Suprapubic skin (tissue), 4 donors: ENCODE measurements at regions not wholly inside any gene's neighbourhood (a gene's known extent, or its start where the extent isn't known, plus 50 kb on each side); places are given as distances from the start of the nearest gene placed in this dataset.
"Not testable (repeated sequence)": the region's sequence is repeated elsewhere in the genome, so short reads cannot be mapped to it uniquely, and the experiment has no call there.

Experiments
- DNase-seq, 2 donors: peaks; one replicate each; pipeline ENCODE4 v3.0.0-alpha.2; 2019; ENCODE audit warnings: low spot score in 2 of 2
- H3K27ac ChIP-seq: fragments of 200-600 bp; sonication (generic); one replicate; pipeline ENCODE4 v1.5.1; 2019
- H3K27me3 ChIP-seq: fragments of 200-600 bp; sonication (generic); one replicate; pipeline ENCODE4 v1.5.1; 2019
- H3K36me3 ChIP-seq: fragments of 200-600 bp; sonication (generic); one replicate; pipeline ENCODE4 v1.5.1; 2019
- H3K4me1 ChIP-seq: fragments of 200-600 bp; sonication (generic); one replicate; pipeline ENCODE4 v1.5.1; 2019
- H3K4me3 ChIP-seq: fragments of 200-600 bp; sonication (generic); one replicate; pipeline ENCODE4 v1.5.1; 2019; ENCODE audit warnings: mild to moderate bottlenecking
- H3K9me3 ChIP-seq: fragments of 200-600 bp; sonication (generic); one replicate; pipeline ENCODE4 v1.5.1; 2019
- EP300 ChIP-seq: sonication (generic); formaldehyde crosslinking; IDR thresholded peaks from one replicate; pipeline ENCODE4 v1.6.1; 2017; ENCODE audit warnings: antibody characterized with exemption
- POLR2A ChIP-seq, 2 donors: fragments of 450-650 bp; IDR thresholded peaks; one replicate each; pipeline ENCODE4 v1.6.1; 2017; ENCODE audit warnings: antibody characterized with exemption in 2 of 2, mild to moderate bottlenecking in 2 of 2, moderate library complexity in 2 of 2
- POLR2AphosphoS5 ChIP-seq, 3 donors: sonication (generic); formaldehyde crosslinking; IDR thresholded peaks; one replicate each; pipeline ENCODE4 v1.6.1; 2017; ENCODE audit warnings: antibody characterized with exemption in 3 of 3
- WGBS: methylation state at CpG from one replicate; pipeline ENCODE4 v1.1.5; 2018; 5-methylcytosine and 5-hydroxymethylcytosine counted together
- TF ChIP-seq, protein P1 (sequence below), 2 donors: fragments of 200-600 bp in 1 of 2; fragments of 450-650 bp in 1 of 2; sonication (generic) in 1 of 2; IDR thresholded peaks; one replicate each; pipeline ENCODE4 v1.5.1; 2016 to 2019; ENCODE audit warnings: antibody characterized with exemption in 2 of 2, mild to moderate bottlenecking in 1 of 2, moderate library complexity in 1 of 2

DNA sequence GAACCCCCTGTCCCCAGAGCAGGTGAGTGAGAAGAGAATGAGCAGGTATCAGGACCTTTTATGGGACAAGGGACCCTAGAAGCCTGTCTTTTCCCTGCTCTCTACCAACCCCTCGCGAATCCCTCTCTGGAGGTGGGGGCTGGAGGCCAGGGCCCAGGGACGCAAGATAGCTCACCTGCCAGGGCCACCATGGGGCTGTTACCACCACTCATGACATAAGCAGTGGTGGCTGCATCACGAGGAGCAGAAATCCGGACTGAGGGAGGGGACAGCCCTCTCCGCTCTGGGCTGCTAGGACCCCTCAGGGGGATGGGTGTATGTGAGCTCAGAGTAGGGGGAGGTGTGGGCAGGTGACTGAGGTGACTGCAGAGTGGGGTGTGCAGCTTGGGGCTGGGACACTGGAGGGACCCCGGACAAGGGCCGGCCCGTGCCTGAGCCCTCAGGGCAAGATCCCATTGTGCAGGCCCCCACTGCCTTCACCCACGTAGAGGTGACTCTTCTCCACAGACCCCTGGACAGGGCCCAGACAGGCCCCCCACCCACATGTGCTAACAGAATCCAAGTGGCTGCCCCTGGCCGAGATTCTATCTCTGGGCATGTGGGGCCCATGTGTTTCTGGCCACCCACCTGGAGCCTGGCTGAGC is 190.6 kb downstream of the TBC1D2B start:
- Histone ChIP-seq H3K4me1 (peaks cover 14% of the 10 kb centered on the region), H3K27me3 (no peaks in the 10 kb centered on the region), H3K9me3 (no peaks in the 10 kb centered on the region), H3K27ac (no peak overlapping the region), H3K36me3 (no peaks in the 10 kb centered on the region), H3K4me3 (no peak overlapping the region)
- TF ChIP-seq POLR2A (IDR thresholded peaks at IDR 0.05) (no peak), POLR2AphosphoS5 (IDR thresholded peaks at IDR 0.05) (no peak), EP300 (no peak)
- TF ChIP-seq, protein P1, sequence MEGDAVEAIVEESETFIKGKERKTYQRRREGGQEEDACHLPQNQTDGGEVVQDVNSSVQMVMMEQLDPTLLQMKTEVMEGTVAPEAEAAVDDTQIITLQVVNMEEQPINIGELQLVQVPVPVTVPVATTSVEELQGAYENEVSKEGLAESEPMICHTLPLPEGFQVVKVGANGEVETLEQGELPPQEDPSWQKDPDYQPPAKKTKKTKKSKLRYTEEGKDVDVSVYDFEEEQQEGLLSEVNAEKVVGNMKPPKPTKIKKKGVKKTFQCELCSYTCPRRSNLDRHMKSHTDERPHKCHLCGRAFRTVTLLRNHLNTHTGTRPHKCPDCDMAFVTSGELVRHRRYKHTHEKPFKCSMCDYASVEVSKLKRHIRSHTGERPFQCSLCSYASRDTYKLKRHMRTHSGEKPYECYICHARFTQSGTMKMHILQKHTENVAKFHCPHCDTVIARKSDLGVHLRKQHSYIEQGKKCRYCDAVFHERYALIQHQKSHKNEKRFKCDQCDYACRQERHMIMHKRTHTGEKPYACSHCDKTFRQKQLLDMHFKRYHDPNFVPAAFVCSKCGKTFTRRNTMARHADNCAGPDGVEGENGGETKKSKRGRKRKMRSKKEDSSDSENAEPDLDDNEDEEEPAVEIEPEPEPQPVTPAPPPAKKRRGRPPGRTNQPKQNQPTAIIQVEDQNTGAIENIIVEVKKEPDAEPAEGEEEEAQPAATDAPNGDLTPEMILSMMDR (IDR thresholded peaks at IDR 0.05): no peak
- 94% methylated on average over 5 of the region's 11 CpGs for WGBS
- no peak for DNase-seq

DNA sequence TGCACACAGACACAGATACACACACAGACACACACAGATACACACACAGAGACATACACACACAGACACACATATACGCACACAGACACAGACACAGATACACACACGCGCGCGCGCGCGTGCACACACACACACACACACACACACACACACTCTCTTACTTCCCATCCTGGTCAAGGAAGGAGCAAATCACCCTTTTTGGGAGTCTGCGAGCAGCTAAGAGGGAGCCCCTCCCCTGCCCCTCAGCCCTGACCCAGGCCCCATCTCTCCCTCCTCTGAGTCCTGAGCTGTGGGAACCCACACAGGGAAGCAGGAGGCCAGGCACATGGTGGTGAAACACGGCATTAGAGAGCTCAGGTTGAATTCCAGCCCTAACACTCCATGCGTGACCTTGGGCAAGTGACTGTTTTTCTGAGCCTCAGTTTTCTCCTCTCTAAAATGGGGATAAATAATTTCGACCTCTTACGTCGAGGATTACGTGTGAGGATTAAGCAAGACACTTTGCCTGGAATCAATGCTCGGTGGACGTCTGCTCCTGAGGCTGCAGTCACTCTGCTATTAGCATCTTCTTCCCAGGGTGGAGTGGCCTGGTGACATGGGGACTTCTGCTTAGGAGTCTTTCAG is 191.5 kb downstream of the TBC1D2B start:
- not testable (repeated sequence) for H3K9me3 ChIP-seq, DNase-seq, H3K4me3 ChIP-seq, H3K27ac ChIP-seq, H3K4me1 ChIP-seq, H3K36me3 ChIP-seq, H3K27me3 ChIP-seq
- 95% methylated on average over 17 of the region's 17 CpGs for WGBS

DNA sequence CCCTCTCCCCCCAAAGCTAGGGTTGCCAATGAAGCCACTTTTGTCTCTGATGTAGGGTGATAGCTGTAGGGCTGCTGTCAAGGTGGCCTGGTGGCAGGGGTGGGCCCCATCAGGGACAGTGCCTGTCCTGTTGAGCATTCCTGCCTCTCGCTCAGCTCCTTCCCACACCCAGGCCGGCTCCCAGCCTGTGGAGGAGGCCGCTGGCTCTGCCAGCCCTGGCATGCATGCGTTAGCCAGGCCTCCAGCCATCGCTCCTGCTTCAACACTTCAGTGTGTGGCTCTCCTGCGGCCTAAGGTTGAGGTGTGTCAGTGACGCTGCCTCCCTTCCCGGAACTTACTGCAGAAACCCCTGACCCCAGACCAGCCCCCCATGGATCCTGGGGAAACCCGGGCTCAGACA is 194.5 kb downstream of the TBC1D2B start:
- not testable (repeated sequence) for H3K9me3 ChIP-seq, H3K27ac ChIP-seq, H3K27me3 ChIP-seq, H3K4me1 ChIP-seq, DNase-seq, H3K36me3 ChIP-seq, H3K4me3 ChIP-seq
- WGBS: no CpG with 5 or more reads among the region's 9 CpGs

DNA sequence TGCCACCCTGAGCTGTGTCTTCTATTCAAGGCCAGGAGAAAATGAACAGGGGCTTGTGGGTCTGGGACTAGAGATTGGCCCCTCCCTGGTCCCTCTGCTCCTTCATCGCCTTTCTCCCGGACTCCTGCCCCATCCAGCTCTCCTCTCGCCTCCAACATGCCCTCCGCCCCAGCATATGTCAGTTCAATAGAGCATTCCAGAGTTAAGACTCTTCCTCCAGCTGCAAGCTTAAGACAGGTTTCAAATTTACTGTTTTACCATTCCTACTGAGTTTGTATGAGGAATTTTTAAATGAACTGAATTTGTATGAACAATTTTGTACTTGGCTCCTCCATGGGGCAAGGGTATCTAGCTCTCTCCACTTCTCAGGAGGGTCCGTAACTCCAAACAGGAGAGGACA is 195.6 kb downstream of the TBC1D2B start:
- TF ChIP-seq, protein P1 (IDR thresholded peaks at IDR 0.05): no peak
- no peak for TF ChIP-seq POLR2AphosphoS5 (IDR thresholded peaks at IDR 0.05)
- no peak for TF ChIP-seq POLR2A (IDR thresholded peaks at IDR 0.05)
- no peak for TF ChIP-seq EP300
- Histone ChIP-seq H3K4me1 (peaks cover 5% of the 10 kb centered on the region), H3K27me3 (no peaks in the 10 kb centered on the region), H3K4me3 (no peak overlapping the region), H3K27ac (no peak overlapping the region), H3K36me3 (no peaks in the 10 kb centered on the region), H3K9me3 (no peaks in the 10 kb centered on the region)
- 89% methylated on average over 5 of the region's 5 CpGs for WGBS
- DNase-seq: no peak

DNA sequence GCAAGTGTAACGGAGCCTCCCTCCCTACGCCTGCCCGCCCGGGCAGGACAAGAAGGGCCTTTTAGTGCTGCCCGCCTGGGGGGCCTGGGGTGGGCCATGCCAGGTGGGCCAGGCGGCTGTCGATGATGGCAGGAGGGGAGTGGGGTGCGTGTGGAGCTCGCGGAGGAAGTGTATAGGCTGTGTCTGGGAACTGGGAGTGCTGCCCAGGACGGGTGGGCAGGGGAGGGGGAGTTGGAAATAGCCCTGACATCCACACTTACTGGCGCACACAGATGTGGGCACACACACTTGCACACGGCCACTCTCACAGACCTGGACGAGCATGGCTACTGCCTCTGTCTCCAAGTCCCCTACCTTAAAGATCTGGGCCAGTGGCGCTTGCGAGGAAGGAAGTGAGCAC is 196.0 kb downstream of the TBC1D2B start:
- H3K27ac ChIP-seq, H3K36me3 ChIP-seq, H3K9me3 ChIP-seq, H3K4me3 ChIP-seq, H3K4me1 ChIP-seq, DNase-seq, H3K27me3 ChIP-seq: not testable (repeated sequence)
- WGBS: 80% methylated on average over 11 of the region's 16 CpGs

DNA sequence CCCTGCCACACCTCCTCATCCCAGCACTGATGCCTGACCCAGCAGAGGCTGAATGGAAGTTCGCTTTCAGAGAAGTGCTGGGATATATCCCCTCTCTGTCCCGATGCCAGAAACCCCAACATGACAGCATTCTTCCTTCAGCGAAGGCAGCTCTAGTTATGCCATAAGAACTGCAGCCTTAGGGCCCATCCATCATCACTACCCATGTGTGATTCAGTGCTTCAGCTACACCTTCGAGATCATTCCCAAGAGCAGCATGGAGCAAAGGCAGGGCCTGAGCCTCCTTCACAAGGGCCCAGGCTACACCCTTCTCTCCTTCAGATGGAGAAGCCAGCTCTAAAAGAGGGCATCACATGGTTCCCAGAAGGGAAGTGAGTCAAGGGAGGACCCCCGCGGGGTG is 198.0 kb downstream of the TBC1D2B start:
- H3K27me3 ChIP-seq, H3K9me3 ChIP-seq, H3K4me1 ChIP-seq, H3K4me3 ChIP-seq, H3K27ac ChIP-seq, DNase-seq, H3K36me3 ChIP-seq: not testable (repeated sequence)
- WGBS: no CpG with 5 or more reads among the region's 6 CpGs

DNA sequence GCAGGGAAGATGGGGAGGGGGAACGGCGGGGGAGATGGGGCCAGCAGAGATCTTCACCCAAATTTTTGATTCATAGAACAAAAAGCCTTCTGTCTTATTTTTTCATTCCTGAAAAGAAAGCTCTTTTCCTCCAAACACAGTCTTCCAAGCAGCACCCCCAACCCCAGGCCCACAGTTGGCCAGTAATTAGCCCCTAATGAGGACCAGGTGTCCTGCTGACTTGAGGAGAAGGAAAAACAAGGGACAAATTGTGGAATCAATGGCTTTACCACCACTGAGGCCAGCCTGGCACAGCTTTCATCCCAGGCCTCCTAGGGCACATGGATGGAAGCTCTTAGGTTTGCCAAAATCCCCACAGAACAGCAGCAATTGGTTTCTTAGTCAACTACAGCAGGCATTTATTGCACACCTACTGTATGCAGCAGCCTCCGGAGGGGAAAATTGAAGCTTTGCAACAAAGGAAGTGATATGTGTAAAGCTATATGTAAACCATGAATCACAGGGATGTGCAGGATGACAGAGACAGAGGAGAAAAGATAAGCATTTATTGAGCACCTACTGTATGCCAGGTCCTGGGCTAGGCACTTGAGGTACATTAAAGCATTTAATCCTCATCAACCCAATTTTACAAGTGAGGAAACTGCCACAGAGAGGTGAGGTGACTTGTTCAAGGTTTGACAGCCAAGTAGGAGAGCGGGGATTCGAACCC is 199.5 kb downstream of the TBC1D2B start:
- 80% methylated on average over 4 of the region's 5 CpGs for WGBS
- DNase-seq: no peak

DNA sequence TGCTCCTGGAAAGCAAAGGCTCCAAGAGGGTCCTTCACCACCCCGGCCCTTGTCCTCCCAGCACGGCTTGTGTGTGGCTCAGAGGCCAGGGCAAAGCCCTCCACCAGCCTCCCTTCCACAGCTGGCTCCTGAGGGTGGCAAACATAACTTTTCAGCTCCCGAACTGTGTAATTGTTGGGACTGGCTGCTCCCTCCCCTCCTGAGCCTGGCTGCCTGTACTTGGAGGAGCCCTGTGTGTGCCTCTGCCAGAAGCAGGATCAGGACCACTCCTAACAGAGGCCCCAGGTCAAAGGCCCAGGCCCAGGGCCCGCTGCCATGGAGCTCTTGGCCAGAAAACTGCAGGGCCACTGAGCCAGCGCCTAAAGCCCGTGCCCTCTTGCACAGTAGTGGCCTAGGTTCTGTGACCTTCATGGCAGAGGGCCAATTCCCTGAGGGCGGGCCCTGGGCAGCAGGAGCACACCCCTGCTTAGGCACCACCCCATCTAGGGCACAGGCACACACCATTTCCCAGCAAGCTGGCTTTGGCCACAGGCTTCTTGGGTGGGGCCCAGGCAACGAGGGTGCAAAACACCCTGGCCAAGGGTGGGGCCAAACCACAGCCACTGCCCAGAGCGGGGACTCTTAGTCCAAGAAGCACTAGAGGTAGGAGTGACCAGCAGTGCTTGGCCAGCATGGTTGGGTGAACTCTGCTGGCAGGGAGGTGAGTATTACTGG is 201.2 kb downstream of the TBC1D2B start:
- H3K36me3 ChIP-seq, H3K4me3 ChIP-seq, H3K4me1 ChIP-seq, H3K27me3 ChIP-seq, H3K27ac ChIP-seq, H3K9me3 ChIP-seq, DNase-seq: not testable (repeated sequence)
- no CpG with 5 or more reads among the region's 9 CpGs for WGBS

More for the DNA sequence above, 199.5 kb downstream of the TBC1D2B start:
- no peak overlapping the region for H3K4me3 ChIP-seq
- TF ChIP-seq POLR2A (IDR thresholded peaks at IDR 0.05) (no peak), EP300 (no peak), POLR2AphosphoS5 (IDR thresholded peaks at IDR 0.05) (no peak)
- TF ChIP-seq, protein P1 (IDR thresholded peaks at IDR 0.05): no peak
- H3K36me3 ChIP-seq: no peaks in the 10 kb centered on the region
- H3K9me3 ChIP-seq: no peaks in the 10 kb centered on the region
- H3K4me1 ChIP-seq: peaks cover 10% of the 10 kb centered on the region
- no peaks in the 10 kb centered on the region for H3K27me3 ChIP-seq
- no peak overlapping the region for H3K27ac ChIP-seq
